Fibroblast of gingiva (primary cell): ENCODE measurements at regions not wholly inside any gene's neighbourhood (a gene's known extent, or its start where the extent isn't known, plus 50 kb on each side); places are given as distances from the start of the nearest gene placed in this dataset.

Experiments
- DNase-seq: peaks from one replicate; pipeline ENCODE4 v3.0.0-alpha.2; 2011; ENCODE audit warnings: low read depth

GRCh38 chr13:40384976-40385857, 281.2 kb downstream of the FOXO1 start:
- DNase-seq = no peak

- DNase-seq = no peak
Measured at GRCh38 chr13:40385858-40386180, 280.6 kb downstream of the FOXO1 start.

- DNase-seq = no peak
Measured at GRCh38 chr13:40386586-40386985, 279.9 kb downstream of the FOXO1 start.

- DNase-seq = no peak
Measured at GRCh38 chr13:40387775-40388174, 278.7 kb downstream of the FOXO1 start.

- DNase-seq = no peak
Measured at GRCh38 chr13:40388617-40389016, 277.8 kb downstream of the FOXO1 start.

- no peak for DNase-seq
Measured at GRCh38 chr13:40389081-40389641, 277.3 kb downstream of the FOXO1 start.

GRCh38 chr13:40390401-40390916, 276.0 kb downstream of the FOXO1 start:
- DNase-seq = no peak

GRCh38 chr13:40391788-40392187, 274.7 kb downstream of the FOXO1 start:
- no peak for DNase-seq

GRCh38 chr13:40394304-40394985, 272.0 kb downstream of the FOXO1 start:
- no peak for DNase-seq

GRCh38 chr13:40398065-40398464, 268.4 kb downstream of the FOXO1 start:
- DNase-seq = no peak

- no peak for DNase-seq
Measured at GRCh38 chr13:40399756-40400155, 266.7 kb downstream of the FOXO1 start.

GRCh38 chr13:40401911-40402776, 264.3 kb downstream of the FOXO1 start:
- DNase-seq = peak; percentile 99

GRCh38 chr13:40402931-40403431, 263.5 kb downstream of the FOXO1 start:
- peak; percentile 70 for DNase-seq

GRCh38 chr13:40403509-40404241, 262.8 kb downstream of the FOXO1 start:
- no peak for DNase-seq

GRCh38 chr13:40404407-40404806, 262.0 kb downstream of the FOXO1 start:
- DNase-seq = no peak

- DNase-seq = no peak
Measured at GRCh38 chr13:40404967-40405716, 261.3 kb downstream of the FOXO1 start.

GRCh38 chr13:40406405-40407120, 259.9 kb downstream of the FOXO1 start:
- peak; percentile 71 for DNase-seq

GRCh38 chr13:40407567-40407966, 258.9 kb downstream of the FOXO1 start:
- no peak for DNase-seq

GRCh38 chr13:40408602-40409001, 257.8 kb downstream of the FOXO1 start:
- no peak for DNase-seq

- DNase-seq = no peak
Measured at GRCh38 chr13:40409278-40409677, 257.2 kb downstream of the FOXO1 start.
